Endodermal cell (in vitro differentiated cells): ENCODE measurements at regions not wholly inside any gene's neighbourhood (a gene's known extent, or its start where the extent isn't known, plus 50 kb on each side); places are given as distances from the start of the nearest gene placed in this dataset.
"Not testable (repeated sequence)": the region's sequence is repeated elsewhere in the genome, so short reads cannot be mapped to it uniquely, and the experiment has no call there.

Source experiments
- DNase-seq: peaks from one replicate; pipeline ENCODE4 v3.0.0-alpha.2; 2017
- H3K27ac ChIP-seq: 2 replicates; pipeline ENCODE4 v1.5.1; 2013; ENCODE audit warnings: mild to moderate bottlenecking, low read depth, low read length, moderate library complexity
- H3K27me3 ChIP-seq: 2 replicates; pipeline ENCODE4 v1.6.1; 2013; ENCODE audit warnings: mild to moderate bottlenecking, low read length, moderate library complexity; ENCODE audit not compliant: insufficient read depth, control insufficient read depth, poor library complexity, severe bottlenecking
- H3K36me3 ChIP-seq: 2 replicates; pipeline ENCODE4 v1.7.0; 2013; ENCODE audit warnings: mild to moderate bottlenecking, low read length, moderate library complexity; ENCODE audit not compliant: control insufficient read depth, insufficient read depth
- H3K4me1 ChIP-seq: one replicate; pipeline ENCODE4 v1.7.0; 2013; ENCODE audit warnings: low read length; ENCODE audit not compliant: control insufficient read depth, insufficient read depth
- H3K4me3 ChIP-seq: 2 replicates; pipeline ENCODE4 v1.5.1; 2013; ENCODE audit warnings: mild to moderate bottlenecking, low read length, moderate library complexity
- H3K9ac ChIP-seq: 2 replicates; pipeline ENCODE4 v1.6.1; 2013; ENCODE audit warnings: mild to moderate bottlenecking, low read length, moderate library complexity; ENCODE audit not compliant: poor library complexity, severe bottlenecking; ENCODE audit errors: extremely low read depth
- H3K9me3 ChIP-seq: 2 replicates; pipeline ENCODE4 v1.6.1; 2013; ENCODE audit warnings: mild to moderate bottlenecking, low read length, moderate library complexity; ENCODE audit not compliant: control insufficient read depth
- H3K27ac Mint-ChIP-seq: 2 replicates; pipeline ENCODE4 v1.8.0; 2020; ENCODE audit warnings: mixed read lengths
- H3K27me3 Mint-ChIP-seq: 2 replicates; pipeline ENCODE4 v1.8.0; 2021; ENCODE audit warnings: mild to moderate bottlenecking, mixed read lengths; ENCODE audit not compliant: insufficient read depth
- H3K36me3 Mint-ChIP-seq: 2 replicates; pipeline ENCODE4 v1.8.0; 2020; ENCODE audit warnings: low read depth, mixed read lengths
- H3K4me1 Mint-ChIP-seq: 2 replicates; pipeline ENCODE4 v1.8.0; 2020; ENCODE audit warnings: mixed read lengths
- H3K4me3 Mint-ChIP-seq: 2 replicates; pipeline ENCODE4 v1.8.0; 2020; ENCODE audit warnings: mild to moderate bottlenecking, moderate library complexity, mixed read lengths
- H3K9me3 Mint-ChIP-seq: 2 replicates; pipeline ENCODE4 v1.8.0; 2020; ENCODE audit warnings: mild to moderate bottlenecking, mixed read lengths
- WGBS, 2 experiments: methylation state at CpG; one replicate each; pipeline versions ENCODE4 v1.1.5 to v1.1.7; 2013; ENCODE audit warnings: missing lambda C conversion rate in 2 of 2, mixed read lengths in 1 of 2; ENCODE audit not compliant: insufficient coverage in 1 of 2, insufficient read length in 1 of 2; 5-methylcytosine and 5-hydroxymethylcytosine counted together
- TF ChIP-seq, protein P1 (sequence below): fragments of 200-600 bp; sonication (generic); conservative IDR thresholded peaks from 2 replicates; pipeline ENCODE4 v1.5.0; 2021; ENCODE audit warnings: antibody characterized with exemption, mild to moderate bottlenecking

DNA sequence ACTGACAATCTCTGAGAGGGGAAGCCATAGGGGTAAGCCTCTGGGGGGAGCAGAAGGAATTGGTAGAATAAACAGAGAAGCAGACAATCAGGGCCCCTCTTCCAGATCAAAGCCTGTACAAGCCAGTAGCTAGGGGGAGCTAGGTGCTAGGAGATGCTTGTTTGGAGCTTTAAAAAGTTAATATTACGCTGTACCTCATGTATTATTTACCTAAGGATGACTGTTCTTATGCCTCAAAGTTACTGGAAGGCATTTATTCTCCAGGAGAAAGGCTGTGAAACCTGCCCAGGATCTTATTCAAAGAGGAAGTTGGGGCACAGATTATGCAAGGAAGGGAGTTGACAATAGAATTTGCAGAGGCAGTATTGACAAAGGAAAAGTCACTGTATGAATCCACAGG, 111.8 kb upstream of the SLC35F1 start:
- Histone ChIP-seq H3K9ac (no peak overlapping the region), H3K9me3 (peaks cover 7% of the 10 kb centered on the region), H3K27ac (no peak overlapping the region), H3K4me1 (no peaks in the 10 kb centered on the region), H3K36me3 (no peaks in the 10 kb centered on the region), H3K4me3 (no peak overlapping the region), H3K27me3 (no peaks in the 10 kb centered on the region)
- Mint-ChIP-seq H3K4me1 (peaks cover 19% of the 10 kb centered on the region), H3K9me3 (no peaks in the 10 kb centered on the region), H3K27ac (no peak overlapping the region), H3K27me3 (no peaks in the 10 kb centered on the region), H3K36me3 (no peaks in the 10 kb centered on the region), H3K4me3 (no peak overlapping the region)
- no peak for DNase-seq
- TF ChIP-seq, protein P1, sequence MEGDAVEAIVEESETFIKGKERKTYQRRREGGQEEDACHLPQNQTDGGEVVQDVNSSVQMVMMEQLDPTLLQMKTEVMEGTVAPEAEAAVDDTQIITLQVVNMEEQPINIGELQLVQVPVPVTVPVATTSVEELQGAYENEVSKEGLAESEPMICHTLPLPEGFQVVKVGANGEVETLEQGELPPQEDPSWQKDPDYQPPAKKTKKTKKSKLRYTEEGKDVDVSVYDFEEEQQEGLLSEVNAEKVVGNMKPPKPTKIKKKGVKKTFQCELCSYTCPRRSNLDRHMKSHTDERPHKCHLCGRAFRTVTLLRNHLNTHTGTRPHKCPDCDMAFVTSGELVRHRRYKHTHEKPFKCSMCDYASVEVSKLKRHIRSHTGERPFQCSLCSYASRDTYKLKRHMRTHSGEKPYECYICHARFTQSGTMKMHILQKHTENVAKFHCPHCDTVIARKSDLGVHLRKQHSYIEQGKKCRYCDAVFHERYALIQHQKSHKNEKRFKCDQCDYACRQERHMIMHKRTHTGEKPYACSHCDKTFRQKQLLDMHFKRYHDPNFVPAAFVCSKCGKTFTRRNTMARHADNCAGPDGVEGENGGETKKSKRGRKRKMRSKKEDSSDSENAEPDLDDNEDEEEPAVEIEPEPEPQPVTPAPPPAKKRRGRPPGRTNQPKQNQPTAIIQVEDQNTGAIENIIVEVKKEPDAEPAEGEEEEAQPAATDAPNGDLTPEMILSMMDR = peak; percentile 46
- 88% methylated on average over 1 of the region's 1 CpG; no CpG with 5 or more reads in 1 of the 2 experiments for WGBS, 2 experiments

DNA sequence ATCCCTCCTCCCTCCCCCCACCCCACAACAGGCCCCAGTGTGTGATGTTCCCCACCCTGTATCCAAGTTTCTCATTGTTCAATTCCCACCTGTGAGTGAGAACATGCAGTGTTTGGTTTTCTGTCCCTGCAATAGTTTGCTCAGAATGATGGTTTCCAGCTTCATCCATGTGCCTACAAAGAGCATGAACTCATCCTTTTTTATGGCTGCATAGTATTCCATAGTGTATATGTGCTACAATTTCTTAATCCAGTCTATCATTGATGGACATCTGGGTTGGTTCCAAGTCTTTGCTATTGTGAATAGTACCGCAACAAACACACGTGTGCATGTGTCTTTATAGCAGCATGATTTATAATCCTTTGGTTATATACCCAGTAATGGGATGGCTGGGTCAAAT, 108.2 kb upstream of the SLC35F1 start:
- not testable (repeated sequence) for H3K4me1 ChIP-seq, H3K27ac ChIP-seq, H3K36me3 Mint-ChIP-seq, H3K9ac ChIP-seq, H3K27me3 Mint-ChIP-seq, H3K4me3 Mint-ChIP-seq, H3K36me3 ChIP-seq, H3K27me3 ChIP-seq, H3K4me3 ChIP-seq, DNase-seq, H3K9me3 ChIP-seq, H3K9me3 Mint-ChIP-seq, H3K27ac Mint-ChIP-seq
- H3K4me1 Mint-ChIP-seq = peaks cover 19% of the 10 kb centered on the region
- WGBS, 2 experiments = 85 to 100% methylated on average over 1 to 2 of the region's 2 CpGs

DNA sequence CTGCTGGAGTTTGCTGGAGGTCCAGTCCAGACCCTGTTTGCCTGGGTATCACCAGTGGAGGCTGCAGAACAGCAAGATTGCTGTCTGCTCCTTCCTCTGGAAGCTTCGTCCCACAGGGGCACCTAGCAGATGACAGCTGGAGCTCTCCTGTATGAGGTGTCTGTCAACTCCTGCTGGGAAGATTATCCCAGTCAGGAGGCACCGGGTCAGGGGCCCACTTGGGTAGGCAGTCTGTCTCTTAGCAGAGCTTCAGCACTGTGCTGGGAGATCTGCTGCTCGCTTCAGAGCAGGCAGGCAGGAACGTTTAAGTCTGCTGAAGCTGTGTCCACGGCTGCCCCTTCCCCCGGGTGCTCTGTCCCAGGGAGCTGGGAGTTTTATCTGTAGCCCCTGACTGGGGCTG, 96.8 kb upstream of the SLC35F1 start:
- no peaks in the 10 kb centered on the region for H3K36me3 Mint-ChIP-seq
- H3K27ac Mint-ChIP-seq = no peak overlapping the region
- TF ChIP-seq, protein P1 = no peak
- Histone ChIP-seq H3K4me1 (no peaks in the 10 kb centered on the region), H3K36me3 (no peaks in the 10 kb centered on the region), H3K27ac (no peak overlapping the region), H3K9ac (no peak overlapping the region), H3K4me3 (no peak overlapping the region), H3K27me3 (no peaks in the 10 kb centered on the region), H3K9me3 (no peaks in the 10 kb centered on the region)
- peaks cover 13% of the 10 kb centered on the region for H3K9me3 Mint-ChIP-seq
- no peak for DNase-seq
- H3K4me1 Mint-ChIP-seq = no peaks in the 10 kb centered on the region
- no peak overlapping the region for H3K4me3 Mint-ChIP-seq
- no peaks in the 10 kb centered on the region for H3K27me3 Mint-ChIP-seq
- 89% methylated on average over 3 to 6 of the region's 6 CpGs for WGBS, 2 experiments

- Mint-ChIP-seq H3K36me3 (no peaks in the 10 kb centered on the region), H3K9me3 (peaks cover 10% of the 10 kb centered on the region), H3K27ac (no peak overlapping the region), H3K4me1 (no peaks in the 10 kb centered on the region), H3K27me3 (no peaks in the 10 kb centered on the region), H3K4me3 (no peak overlapping the region)
- Histone ChIP-seq H3K9me3 (no peaks in the 10 kb centered on the region), H3K36me3 (no peaks in the 10 kb centered on the region), H3K4me3 (no peak overlapping the region), H3K27me3 (no peaks in the 10 kb centered on the region), H3K4me1 (no peaks in the 10 kb centered on the region), H3K27ac (no peak overlapping the region), H3K9ac (no peak overlapping the region)
- no peak for DNase-seq
- 90 to 96% methylated on average over 3 to 4 of the region's 5 CpGs for WGBS, 2 experiments
- TF ChIP-seq, protein P1 = no peak
Measured at GRCh38 chr6:117817499-117817898, 89.6 kb upstream of the SLC35F1 start.
